MM.1S (cell line): ENCODE measurements at regions not wholly inside any gene's neighbourhood (a gene's known extent, or its start where the extent isn't known, plus 50 kb on each side); places are given as distances from the start of the nearest gene placed in this dataset.

Experiments
- DNase-seq: peaks from one replicate; pipeline ENCODE4 v3.0.0-alpha.2; 2015
- H2AFZ ChIP-seq: fragments of 300-600 bp; sonication (generic); 2 replicates; pipeline ENCODE4 v1.6.0; 2016; ENCODE audit warnings: antibody characterized with exemption, low read length
- H3F3A ChIP-seq: fragments of 300-600 bp; sonication (generic); 2 replicates; pipeline ENCODE4 v1.6.1; 2016; ENCODE audit warnings: mild to moderate bottlenecking, antibody characterized with exemption, low read length, moderate library complexity, mixed read lengths; ENCODE audit not compliant: insufficient read depth
- H3K27ac ChIP-seq: fragments of 300-600 bp; sonication (generic); 2 replicates; pipeline ENCODE4 v1.5.1; 2016; ENCODE audit warnings: mild to moderate bottlenecking, low read length
- H3K27me3 ChIP-seq: fragments of 300-600 bp; sonication (generic); replicated peaks from 2 replicates; pipeline ENCODE4 v1.6.0; 2016; ENCODE audit warnings: low read length; ENCODE audit not compliant: insufficient read depth
- H3K36me3 ChIP-seq: fragments of 300-600 bp; sonication (generic); replicated peaks from 2 replicates; pipeline ENCODE4 v1.6.1; 2016; ENCODE audit warnings: mild to moderate bottlenecking, low read length, mixed read lengths; ENCODE audit not compliant: insufficient read depth
- H3K4me1 ChIP-seq: fragments of 300-600 bp; sonication (generic); 2 replicates; pipeline ENCODE4 v1.6.1; 2016; ENCODE audit warnings: low read length, mixed read lengths
- H3K4me2 ChIP-seq: fragments of 300-600 bp; sonication (generic); 2 replicates; pipeline ENCODE4 v1.6.0; 2016; ENCODE audit warnings: low read depth, low read length
- H3K4me3 ChIP-seq: fragments of 300-600 bp; sonication (generic); 2 replicates; pipeline ENCODE4 v1.5.1; 2016; ENCODE audit warnings: low read length, mixed read lengths
- H3K79me2 ChIP-seq: fragments of 300-600 bp; sonication (generic); 2 replicates; pipeline ENCODE4 v1.6.1; 2016; ENCODE audit warnings: mixed run types, low read length, mixed read lengths
- H3K9ac ChIP-seq: fragments of 300-600 bp; sonication (generic); 2 replicates; pipeline ENCODE4 v1.6.1; 2016; ENCODE audit warnings: low read length, mixed read lengths
- H3K9me2 ChIP-seq: fragments of 300-600 bp; sonication (generic); replicated peaks from 2 replicates; pipeline ENCODE4 v1.6.1; 2016; ENCODE audit warnings: mild to moderate bottlenecking, low read length, mixed read lengths; ENCODE audit not compliant: insufficient read depth
- H3K9me3 ChIP-seq: fragments of 300-600 bp; sonication (generic); replicated peaks from 2 replicates; pipeline ENCODE4 v1.6.1; 2016; ENCODE audit warnings: mild to moderate bottlenecking, low read length, mixed read lengths; ENCODE audit not compliant: insufficient read depth
- H4K20me1 ChIP-seq: fragments of 300-600 bp; sonication (generic); 2 replicates; pipeline ENCODE4 v1.6.1; 2016; ENCODE audit warnings: mild to moderate bottlenecking, low read length, moderate library complexity, mixed read lengths; ENCODE audit not compliant: insufficient read depth
- CTCF ChIP-seq: fragments of 300-600 bp; sonication (generic); IDR thresholded peaks from 2 replicates; pipeline ENCODE4 v1.5.1; 2016; ENCODE audit warnings: antibody characterized with exemption, low read length, mixed read lengths
- EZH2 ChIP-seq: fragments of 300-600 bp; sonication (generic); optimal IDR thresholded peaks from 2 replicates; pipeline ENCODE3; 2017; ENCODE audit warnings: low read depth, mild to moderate bottlenecking, antibody characterized with exemption, low read length, mixed read lengths
- EZH2phosphoT487 ChIP-seq: fragments of 300-600 bp; sonication (generic); IDR thresholded peaks from 2 replicates; pipeline ENCODE4 v1.6.1; 2018; ENCODE audit warnings: antibody characterized with exemption, low read length

GRCh38 chr2:120932881-120933280, 197.2 kb downstream of the GLI2 start:
- Histone ChIP-seq H3K9me2 (no peaks in the 10 kb centered on the region), H3K79me2 (no peaks in the 10 kb centered on the region), H3K4me2 (no peak overlapping the region), H3K36me3 (no peaks in the 10 kb centered on the region), H3K4me1 (no peaks in the 10 kb centered on the region), H3K9me3 (no peaks in the 10 kb centered on the region), H3K27me3 (no peaks in the 10 kb centered on the region), H3F3A (no peaks in the 10 kb centered on the region), H3K4me3 (no peak overlapping the region), H4K20me1 (no peaks in the 10 kb centered on the region), H3K27ac (no peak overlapping the region), H3K9ac (no peak overlapping the region), H2AFZ (no peak overlapping the region)
- TF ChIP-seq CTCF = no peak
- TF ChIP-seq EZH2phosphoT487 = no peak
- no peak for TF ChIP-seq EZH2
- DNase-seq = no peak

GRCh38 chr2:120933693-120934573, 198.3 kb downstream of the GLI2 start:
- no peak for TF ChIP-seq CTCF
- TF ChIP-seq EZH2 = no peak
- no peak for TF ChIP-seq EZH2phosphoT487
- H3K4me2 ChIP-seq = no peak overlapping the region
- no peak for DNase-seq

GRCh38 chr2:120934574-120935338, 199.1 kb downstream of the GLI2 start:
- Histone ChIP-seq H2AFZ (no peak overlapping the region), H3K79me2 (no peaks in the 10 kb centered on the region), H3K27ac (no peak overlapping the region), H3K9me2 (no peaks in the 10 kb centered on the region), H3F3A (no peaks in the 10 kb centered on the region), H3K36me3 (no peaks in the 10 kb centered on the region), H3K4me2 (no peak overlapping the region), H3K9me3 (no peaks in the 10 kb centered on the region), H3K27me3 (no peaks in the 10 kb centered on the region), H3K4me1 (no peaks in the 10 kb centered on the region), H3K4me3 (no peak overlapping the region), H3K9ac (no peak overlapping the region), H4K20me1 (no peaks in the 10 kb centered on the region)
- no peak for TF ChIP-seq CTCF
- TF ChIP-seq EZH2phosphoT487 = no peak
- TF ChIP-seq EZH2 = no peak
- no peak for DNase-seq

More at GRCh38 chr2:120933693-120934573, 198.3 kb downstream of the GLI2 start:
- Histone ChIP-seq H3K9ac (no peak overlapping the region), H3K4me1 (no peaks in the 10 kb centered on the region), H3F3A (no peaks in the 10 kb centered on the region), H3K9me2 (no peaks in the 10 kb centered on the region), H4K20me1 (no peaks in the 10 kb centered on the region), H3K27me3 (no peaks in the 10 kb centered on the region), H3K36me3 (no peaks in the 10 kb centered on the region), H3K9me3 (no peaks in the 10 kb centered on the region), H3K4me3 (no peak overlapping the region), H3K27ac (no peak overlapping the region), H2AFZ (no peak overlapping the region), H3K79me2 (no peaks in the 10 kb centered on the region)
